ENCODE measurements at regions not wholly inside any gene's neighbourhood (a gene's known extent, or its start where the extent isn't known, plus 50 kb on each side); places are given as distances from the start of the nearest gene placed in this dataset.
A peak's percentile ranks its signal among the peaks of the same experiment; 100 is the strongest.

DNA sequence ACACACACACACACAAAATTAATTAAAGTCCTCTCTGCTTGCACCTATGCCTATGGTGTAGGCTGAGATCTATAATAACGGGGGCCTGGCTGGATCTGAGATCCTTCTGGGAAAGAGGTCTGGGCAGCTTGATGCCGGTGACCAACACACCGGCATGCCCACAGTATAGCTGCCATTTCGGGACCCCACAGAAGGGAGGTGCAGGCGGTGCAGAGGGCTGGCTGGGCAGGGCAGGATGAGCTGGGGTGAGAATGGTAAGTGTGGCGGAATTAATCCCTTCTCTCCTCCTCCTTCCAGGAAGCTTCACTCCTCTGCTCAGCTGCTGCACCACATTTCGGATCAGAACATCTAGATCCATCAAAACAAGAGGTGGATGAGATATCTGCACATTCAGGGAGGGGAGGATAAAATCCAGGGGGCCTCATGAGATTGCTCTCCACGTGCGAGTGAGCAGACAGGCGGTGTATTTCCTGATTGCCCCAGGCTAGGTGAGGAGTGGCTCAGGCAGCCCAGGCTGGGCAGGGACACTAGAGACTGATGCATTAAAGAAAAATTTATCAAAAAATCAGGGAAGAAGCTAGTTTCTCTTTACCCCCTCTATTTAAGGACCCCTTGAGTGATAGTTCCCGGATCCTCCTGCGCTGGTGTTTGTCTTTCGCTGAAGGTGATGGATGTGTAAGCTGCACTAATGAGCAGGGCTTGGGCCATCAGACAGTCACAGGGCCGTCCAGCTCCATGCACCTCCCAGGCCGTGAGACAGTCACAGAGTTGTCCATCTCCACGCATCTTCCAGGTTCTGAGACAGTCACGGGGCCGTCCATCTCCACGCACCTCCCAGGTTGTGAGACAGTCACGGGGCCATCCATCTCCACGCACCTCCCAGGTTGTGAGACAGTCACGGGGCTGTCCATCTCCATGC is 449.9 kb downstream of the PTPRU start:
- Histone ChIP-seq H4K20me1 (ENCODE audit: control insufficient read depth, extremely low read depth, insufficient read depth, low read length) (no peaks in the 10 kb centered on the region), H3K9me1 (ENCODE audit: control insufficient read depth, extremely low read depth, insufficient read depth, low read length) (no peaks in the 10 kb centered on the region), H3K4me1 (ENCODE audit: control insufficient read depth, extremely low read depth, insufficient read depth, low read length) (peaks cover 23% of the 10 kb centered on the region), H3K79me2 (ENCODE audit: control insufficient read depth, insufficient read depth, low read length) (no peaks in the 10 kb centered on the region), H3K4me2 (ENCODE audit: control insufficient read depth, extremely low read depth, insufficient read depth, low read depth, low read length) (no peak overlapping the region), H3K27ac (ENCODE audit: control insufficient read depth, insufficient read depth, low read length) (no peak overlapping the region), H3K4me3 (ENCODE audit: control insufficient read depth in 2 of 3, extremely low read depth in 1 of 3, insufficient read depth in 2 of 3, low read depth in 1 of 3, low read length in 3 of 3) (no peak overlapping the region), H3K27me3 (ENCODE audit: control insufficient read depth, extremely low read depth, insufficient read depth, low read length) (peaks cover 14% of the 10 kb centered on the region), H2AFZ (ENCODE audit: control insufficient read depth, low read length) (peak overlapping the region; percentile 13), H3K9ac (ENCODE audit: control insufficient read depth, extremely low read depth, insufficient read depth, low read length) (no peak overlapping the region), H3K9me3 (ENCODE audit: control insufficient read depth, low read depth, low read length) (no peaks in the 10 kb centered on the region), H3K36me3 (ENCODE audit: control insufficient read depth in 2 of 2, extremely low read depth in 1 of 2, insufficient read depth in 2 of 2, low read length in 2 of 2) (no peaks in the 10 kb centered on the region)
- FAIRE-seq (peak; percentile 70), DNase-seq (ENCODE audit: low read depth, low spot score) (no peak)
- no peak for TF ChIP-seq EZH2 (IDR thresholded peaks at IDR 0.05; ENCODE audit: low read length)
- dilution Hi-C loops (cut with MboI; ENCODE audit: extremely low pct_ligation_motif_present, low sequenced_read_pairs) = loop anchor here (10.0 kb wide), 1 partner anchor 171 kb away; no protein-coding TSS in a partner anchor

GRCh38 chr1:29685387-29685786 is 449.1 kb downstream of the PTPRU start:
- TF ChIP-seq EZH2 (IDR thresholded peaks at IDR 0.05; ENCODE audit: low read length) = no peak
- no peak for TF ChIP-seq CTCF (optimal IDR thresholded peaks at IDR 0.05 in 1 of 3, IDR thresholded peaks at IDR 0.05 in 1 of 3, conservative IDR thresholded peaks at IDR 0.05 in 1 of 3; ENCODE audit: extremely low read depth in 1 of 3, insufficient read depth in 2 of 3, low read length in 3 of 3)
- Histone ChIP-seq H3K27ac (ENCODE audit: control insufficient read depth, insufficient read depth, low read length) (no peak overlapping the region), H2AFZ (ENCODE audit: control insufficient read depth, low read length) (no peak overlapping the region), H3K4me2 (ENCODE audit: control insufficient read depth, extremely low read depth, insufficient read depth, low read depth, low read length) (no peak overlapping the region), H3K36me3 (ENCODE audit: control insufficient read depth in 2 of 2, extremely low read depth in 1 of 2, insufficient read depth in 2 of 2, low read length in 2 of 2) (no peaks in the 10 kb centered on the region), H3K27me3 (ENCODE audit: control insufficient read depth, extremely low read depth, insufficient read depth, low read length) (peaks cover 9% of the 10 kb centered on the region), H3K4me1 (ENCODE audit: control insufficient read depth, extremely low read depth, insufficient read depth, low read length) (peaks cover 23% of the 10 kb centered on the region), H3K4me3 (ENCODE audit: control insufficient read depth in 2 of 3, extremely low read depth in 1 of 3, insufficient read depth in 2 of 3, low read depth in 1 of 3, low read length in 3 of 3) (no peak overlapping the region), H4K20me1 (ENCODE audit: control insufficient read depth, extremely low read depth, insufficient read depth, low read length) (no peaks in the 10 kb centered on the region), H3K9ac (ENCODE audit: control insufficient read depth, extremely low read depth, insufficient read depth, low read length) (no peak overlapping the region), H3K9me3 (ENCODE audit: control insufficient read depth, low read depth, low read length) (no peaks in the 10 kb centered on the region), H3K9me1 (ENCODE audit: control insufficient read depth, extremely low read depth, insufficient read depth, low read length) (no peaks in the 10 kb centered on the region), H3K79me2 (ENCODE audit: control insufficient read depth, insufficient read depth, low read length) (no peaks in the 10 kb centered on the region)
- dilution Hi-C loops (cut with MboI; ENCODE audit: extremely low pct_ligation_motif_present, low sequenced_read_pairs) = loop anchor here (10.0 kb wide), 1 partner anchor 171 kb away; no protein-coding TSS in a partner anchor
- no peak for DNase-seq (ENCODE audit: low read depth, low spot score)
- FAIRE-seq = peak; percentile 43

Measured in keratinocyte (primary cell).